ENCODE measurements at regions not wholly inside any gene's neighbourhood (a gene's known extent, or its start where the extent isn't known, plus 50 kb on each side); places are given as distances from the start of the nearest gene placed in this dataset.
"Not testable (repeated sequence)": the region's sequence is repeated elsewhere in the genome, so short reads cannot be mapped to it uniquely, and the experiment has no call there.

DNA sequence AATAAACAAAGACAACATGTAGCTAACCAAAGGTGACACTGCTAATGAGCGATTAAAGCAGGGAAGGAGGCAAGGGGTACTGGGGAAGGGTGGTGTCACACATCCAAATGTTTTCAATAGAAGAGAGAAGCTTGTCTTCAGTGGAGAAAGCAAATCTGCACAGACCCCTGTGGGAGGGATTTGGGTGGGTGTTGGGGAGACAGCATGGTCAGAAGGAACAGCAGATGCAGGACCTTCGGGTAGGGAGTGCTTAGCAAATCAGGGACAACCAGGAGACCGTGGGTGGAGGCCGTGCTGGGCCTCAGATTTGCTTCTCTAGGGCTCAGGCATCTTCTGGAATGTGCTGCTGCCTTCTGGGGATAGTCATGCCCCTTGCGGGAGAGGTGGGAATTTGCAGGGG, 185.3 kb upstream of the RAB6C start:
- DNase-seq (ENCODE audit: low read depth, low spot score) = no peak

DNA sequence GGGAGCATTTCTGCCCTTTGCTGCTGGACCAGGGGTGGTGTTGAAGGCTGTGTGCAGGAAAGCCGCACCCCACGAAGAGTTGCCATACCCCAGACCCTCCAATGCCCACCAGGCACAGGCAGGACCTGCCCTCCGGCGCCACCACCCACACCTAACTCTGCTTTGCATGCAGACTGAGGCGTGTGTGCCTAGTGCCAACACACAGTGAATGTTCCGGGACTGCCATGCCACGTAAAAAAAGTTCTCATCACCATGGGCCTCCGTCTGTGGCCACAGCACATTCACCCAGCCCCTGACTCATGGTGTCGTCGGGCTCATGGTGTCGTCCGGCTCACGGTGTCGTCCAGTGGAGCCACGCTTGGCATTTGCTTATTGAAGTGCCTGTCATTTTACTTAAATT, 184.9 kb upstream of the RAB6C start:
- no peak for DNase-seq (ENCODE audit: low read depth, low spot score)

DNA sequence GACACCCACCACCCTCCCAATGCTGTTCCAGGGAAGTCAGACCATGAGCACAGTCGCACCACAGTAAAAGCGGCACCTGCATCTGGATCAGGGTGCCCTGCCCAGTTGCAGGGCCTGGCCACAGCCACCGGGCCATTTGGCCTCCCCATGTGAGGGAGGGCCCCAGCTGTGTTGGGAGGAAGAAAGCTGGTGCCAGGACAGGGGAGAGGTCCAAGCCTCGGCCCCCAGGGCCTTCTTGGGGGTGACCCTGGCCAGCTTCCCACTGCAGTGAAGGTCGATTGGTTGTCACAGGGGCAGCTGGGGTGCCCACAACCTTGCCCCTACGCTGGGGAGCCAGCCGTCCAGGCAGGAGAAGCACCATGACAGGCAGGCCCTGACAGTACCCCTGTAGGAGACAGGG, 183.2 kb upstream of the RAB6C start:
- DNase-seq (ENCODE audit: low read depth, low spot score) = no peak

DNA sequence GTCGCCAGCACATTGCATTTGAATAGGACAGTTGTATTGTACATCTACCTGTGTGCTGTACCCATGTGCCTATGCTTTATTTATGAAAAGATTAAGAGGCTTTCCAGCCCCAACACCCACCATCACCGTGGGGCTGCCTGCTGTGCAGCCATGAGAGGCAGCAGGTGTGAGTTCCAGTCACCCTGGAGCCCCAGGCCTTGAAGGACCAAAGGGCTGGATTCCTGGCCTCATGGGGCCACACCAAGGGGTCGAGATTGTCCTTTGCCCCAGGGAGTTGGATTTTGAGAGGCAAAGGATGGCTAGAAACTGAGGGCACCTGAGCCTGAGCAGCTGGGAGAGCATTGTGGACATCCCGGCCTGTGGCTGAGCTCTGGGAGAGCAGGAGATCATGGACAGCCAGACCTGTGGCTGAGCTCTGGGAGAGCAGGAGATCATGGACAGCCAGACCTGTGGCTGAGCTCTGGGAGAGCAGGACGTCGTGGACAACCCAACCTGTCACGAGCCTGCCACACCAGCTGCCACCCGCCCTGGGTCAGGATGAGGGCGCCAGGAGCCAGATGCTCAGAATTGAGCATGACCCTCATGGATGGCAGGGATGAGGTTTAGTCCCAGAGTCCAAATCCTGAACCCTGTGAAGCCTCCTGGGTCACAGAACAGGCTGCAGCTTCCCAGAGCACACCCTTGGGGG, 182.5 kb upstream of the RAB6C start:
- no peak for DNase-seq (ENCODE audit: low read depth, low spot score)

DNA sequence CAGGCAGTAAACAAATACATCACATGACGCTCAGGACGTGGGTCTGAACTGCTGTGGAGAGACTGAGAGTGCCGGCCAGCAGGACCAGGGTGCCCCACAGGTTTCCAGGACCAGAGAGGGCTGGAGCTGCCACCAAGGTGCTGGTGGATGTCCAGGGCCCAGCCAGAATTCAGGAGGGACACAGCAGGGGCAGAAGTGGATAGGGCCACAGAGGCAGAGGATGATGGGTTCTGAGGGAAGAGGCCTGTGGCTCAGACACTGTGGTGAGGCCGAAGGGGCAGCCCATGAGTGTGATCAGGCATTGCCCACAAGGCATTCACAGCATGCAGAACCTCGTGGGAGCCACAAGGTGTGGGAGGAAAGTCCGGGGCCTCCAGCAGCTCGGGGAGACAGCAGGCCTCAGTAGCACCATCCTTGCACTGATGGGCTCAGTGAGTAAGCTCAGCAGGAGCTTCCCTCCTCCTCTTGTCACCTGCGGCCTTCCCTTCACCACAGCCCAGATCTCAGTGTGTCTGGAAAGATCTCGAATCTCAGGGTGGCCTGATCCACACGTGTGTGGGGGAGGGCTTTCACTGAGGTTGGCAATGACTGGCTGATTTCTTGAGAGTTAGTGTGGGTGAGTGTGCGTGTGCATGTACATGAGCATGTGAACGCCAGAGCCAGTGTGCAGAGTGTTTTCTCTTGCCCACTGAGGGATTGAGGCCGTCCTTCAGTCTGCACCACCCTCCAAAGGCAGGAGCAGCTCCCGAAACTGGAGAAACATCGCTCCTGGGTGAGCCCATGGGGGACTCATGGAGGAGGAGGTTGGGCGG, 181.8 kb upstream of the RAB6C start:
- DNase-seq (ENCODE audit: low read depth, low spot score) = no peak

DNA sequence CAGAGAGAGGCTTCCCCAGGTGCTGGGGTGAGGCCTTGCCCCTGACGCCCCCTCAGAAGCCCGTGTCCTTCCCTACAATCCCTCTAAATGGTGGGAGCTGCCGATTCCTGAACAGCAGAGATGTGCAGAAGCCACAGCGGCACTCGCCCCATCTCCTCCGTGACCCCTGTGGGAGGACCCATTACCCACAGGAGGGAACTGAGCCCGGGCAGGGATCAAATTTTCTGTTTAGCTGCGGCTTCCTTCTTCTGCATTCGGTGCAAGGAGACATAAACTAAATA, 181.2 kb upstream of the RAB6C start:
- DNase-seq (ENCODE audit: low read depth, low spot score) = no peak

DNA sequence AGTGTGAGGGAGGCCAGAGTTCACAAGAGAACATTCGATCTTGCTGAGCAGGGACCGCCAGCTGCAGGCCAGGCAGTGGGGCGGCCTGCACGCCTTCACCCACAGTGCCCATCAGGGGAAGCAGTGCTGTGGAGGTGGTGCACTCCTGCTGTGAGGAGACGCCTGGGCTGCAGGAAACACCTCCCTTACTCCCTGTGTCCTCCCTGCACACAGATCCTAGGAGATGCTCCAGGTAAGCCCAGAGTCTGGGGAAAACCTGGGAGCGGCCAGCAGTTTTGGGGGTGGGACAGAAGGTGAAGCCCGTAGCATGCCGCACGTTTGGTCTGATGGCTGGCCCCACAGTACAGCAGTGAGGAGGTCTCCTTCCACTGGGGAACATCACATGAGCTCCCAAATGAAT, 180.8 kb upstream of the RAB6C start:
- no peak for DNase-seq (ENCODE audit: low read depth, low spot score)

DNA sequence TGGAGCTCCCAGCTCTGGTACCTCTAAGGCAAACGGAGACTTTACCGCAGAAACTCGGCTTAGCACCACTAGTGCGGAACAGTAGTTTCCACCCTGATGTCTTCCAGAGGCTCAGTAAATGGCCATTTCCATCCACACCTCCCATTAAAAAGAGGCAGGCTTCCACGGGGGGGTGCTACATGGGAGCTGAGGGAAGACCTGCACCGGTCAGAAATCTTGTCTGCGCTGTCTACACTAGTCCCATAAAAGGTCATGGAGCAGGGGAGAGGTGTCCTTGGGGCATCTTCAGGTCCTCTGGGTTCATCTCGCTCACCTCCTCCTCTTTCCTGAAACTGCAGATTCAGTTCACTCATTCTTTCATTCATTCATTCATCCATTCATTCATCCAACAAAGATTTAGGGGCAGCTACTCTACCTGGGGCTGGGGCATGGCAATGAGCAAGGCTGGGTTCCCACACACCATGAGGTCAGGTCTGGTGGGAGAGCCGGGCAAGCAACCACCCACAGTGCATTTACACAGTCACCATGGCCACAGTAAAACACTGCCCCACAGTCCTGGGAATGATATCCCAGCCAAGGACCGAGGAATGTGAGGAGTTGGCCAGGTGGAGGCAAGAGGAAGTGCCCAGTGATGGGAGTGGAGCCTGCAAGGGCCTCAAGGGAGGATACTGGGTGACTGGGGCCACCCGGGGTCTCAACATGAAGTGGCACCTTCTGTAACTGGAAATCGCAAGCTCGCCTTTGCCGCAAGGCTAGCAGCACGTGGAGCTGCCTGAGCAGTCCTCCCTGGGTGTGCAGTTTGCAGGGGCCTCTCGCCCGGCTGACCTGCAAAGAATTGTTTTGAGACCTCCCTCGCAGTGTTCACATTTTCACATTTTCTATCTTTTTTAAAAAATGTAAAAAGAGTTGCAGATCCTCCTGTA, 180.2 kb upstream of the RAB6C start:
- no peak for DNase-seq (ENCODE audit: low read depth, low spot score)

DNA sequence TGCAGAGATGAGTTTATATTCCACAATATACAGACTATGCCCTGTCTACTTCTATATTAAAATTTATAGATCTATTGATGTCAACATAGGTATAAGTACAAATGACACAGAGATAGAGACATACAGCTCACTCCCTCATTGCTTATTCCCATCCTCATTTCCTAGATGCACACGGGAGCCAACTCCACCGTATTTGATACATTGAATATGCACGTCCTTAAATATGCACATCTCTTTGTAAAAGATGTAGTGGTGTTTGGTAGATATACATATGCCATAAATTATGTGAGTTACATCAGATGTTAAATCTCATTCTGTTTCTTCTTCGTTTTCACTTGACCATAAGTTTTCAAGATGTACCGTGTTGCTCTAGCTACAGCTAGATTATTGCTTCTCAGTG, 179.2 kb upstream of the RAB6C start:
- DNase-seq (ENCODE audit: low read depth, low spot score) = no peak

DNA sequence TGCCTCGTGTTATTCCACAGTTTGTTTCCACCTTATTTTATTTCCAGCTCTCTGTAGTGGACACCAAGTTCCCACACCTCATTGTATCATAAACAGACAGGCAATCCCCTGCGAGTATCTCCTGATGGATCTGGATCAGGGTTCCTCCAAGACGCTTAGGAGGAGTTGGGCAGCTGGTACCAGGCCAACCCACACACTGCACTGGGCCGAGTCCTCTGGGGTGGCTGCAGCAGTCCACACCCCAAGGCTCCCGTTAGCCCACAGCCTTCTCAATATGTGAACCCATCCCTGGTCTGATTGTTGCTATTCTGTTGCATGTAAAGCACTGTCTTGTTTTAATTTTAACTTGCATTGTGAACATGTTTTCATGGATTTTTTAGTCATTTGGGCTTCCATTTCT, 178.8 kb upstream of the RAB6C start:
- DNase-seq (ENCODE audit: low read depth, low spot score) = no peak

DNA sequence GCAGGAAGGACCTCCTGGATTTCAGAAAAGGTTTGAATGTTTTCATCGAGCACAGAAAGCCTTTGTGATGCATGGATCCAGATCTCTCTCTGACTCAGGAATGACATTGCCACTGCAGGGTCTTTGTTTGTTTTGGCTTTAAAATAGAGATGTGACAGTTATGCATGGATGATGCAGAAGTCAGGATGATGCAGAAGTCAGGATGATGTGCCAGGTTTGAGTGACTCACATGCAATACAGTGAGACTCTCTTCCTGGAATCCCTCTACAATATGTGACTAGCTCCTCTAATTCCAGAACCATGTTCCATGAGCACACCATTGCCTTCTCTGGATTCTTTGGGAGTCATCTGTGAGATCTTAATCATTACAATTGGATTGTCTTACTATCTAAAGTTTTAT, 177.9 kb upstream of the RAB6C start:
- DNase-seq (ENCODE audit: low read depth, low spot score) = no peak

DNA sequence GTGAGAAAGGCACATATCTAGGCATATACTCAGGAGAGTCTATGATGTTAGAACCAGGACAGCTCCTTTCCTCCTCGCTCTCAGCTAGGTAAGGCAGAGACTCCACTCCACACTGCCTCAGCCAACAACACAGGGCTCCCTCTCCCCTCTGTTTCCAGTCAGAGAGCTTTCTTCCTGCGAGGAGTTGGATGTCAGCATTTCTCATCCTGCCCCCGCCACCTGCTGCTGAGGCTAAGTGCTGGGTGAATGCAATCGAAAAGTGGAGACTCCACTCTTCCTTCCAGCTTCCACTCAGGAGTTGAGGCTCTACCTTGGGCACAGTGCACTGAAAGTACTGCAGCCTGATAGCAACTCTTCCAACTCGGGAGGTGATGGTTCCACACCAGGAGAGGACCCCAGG, 177.2 kb upstream of the RAB6C start:
- DNase-seq (ENCODE audit: low read depth, low spot score) = no peak

DNA sequence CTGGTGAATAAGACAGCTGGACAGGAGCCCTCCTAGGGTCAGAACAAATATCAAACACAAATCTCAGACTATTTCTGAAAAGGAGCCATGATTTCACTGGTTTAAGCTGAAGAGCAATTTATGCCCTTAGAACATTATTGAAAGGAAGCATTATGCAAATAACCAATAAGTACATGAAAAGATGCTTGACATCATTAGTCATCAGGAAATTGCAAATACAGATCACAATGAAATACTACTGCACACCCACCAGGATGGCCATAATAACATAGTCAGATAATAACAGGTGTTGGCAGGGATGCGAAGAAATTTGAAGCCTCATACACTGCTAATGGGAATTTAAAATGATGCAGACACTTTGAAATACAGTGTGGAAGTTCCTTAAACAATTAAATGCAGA, 176.4 kb upstream of the RAB6C start:
- DNase-seq (ENCODE audit: low read depth, low spot score) = no peak

DNA sequence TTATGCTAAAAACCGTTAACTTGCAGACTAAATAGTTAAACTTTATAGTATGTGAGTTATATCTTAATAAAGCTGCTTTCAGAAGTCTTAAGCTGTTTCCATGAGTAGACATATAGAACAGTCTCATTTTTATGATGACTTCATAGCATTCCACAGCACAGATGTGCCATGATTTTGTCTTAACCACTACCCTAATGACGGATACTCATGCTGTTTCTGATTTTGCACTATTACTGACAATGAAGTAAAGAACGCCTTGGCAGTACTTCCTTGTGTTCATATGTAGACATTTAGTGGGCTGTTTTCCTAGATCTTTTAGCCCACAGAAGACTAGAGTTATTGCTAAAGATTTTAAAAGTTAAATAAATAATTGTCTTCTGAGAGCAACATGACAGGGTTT, 175.6 kb upstream of the RAB6C start:
- DNase-seq (ENCODE audit: low read depth, low spot score) = no peak

DNA sequence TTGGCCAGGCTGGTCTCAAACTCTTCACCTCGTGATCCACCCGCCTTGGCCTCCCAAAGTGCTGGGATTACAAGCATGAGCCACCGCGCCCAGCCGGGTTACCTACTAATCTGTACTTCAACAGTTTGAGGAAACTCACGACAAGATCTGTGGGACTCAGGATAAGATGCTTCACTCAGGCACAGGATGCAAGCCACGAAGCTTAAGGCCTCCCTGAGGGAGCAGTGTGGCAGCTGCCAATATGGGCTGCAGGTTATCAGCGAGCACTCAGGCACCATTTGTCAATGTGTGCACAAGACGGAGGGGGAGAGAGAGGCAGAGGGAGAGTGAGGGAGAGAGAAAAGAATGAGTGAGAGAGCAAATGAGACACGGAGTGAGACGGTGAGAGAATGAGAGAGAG, 173.6 kb upstream of the RAB6C start:
- no peak for DNase-seq (ENCODE audit: low read depth, low spot score)

DNA sequence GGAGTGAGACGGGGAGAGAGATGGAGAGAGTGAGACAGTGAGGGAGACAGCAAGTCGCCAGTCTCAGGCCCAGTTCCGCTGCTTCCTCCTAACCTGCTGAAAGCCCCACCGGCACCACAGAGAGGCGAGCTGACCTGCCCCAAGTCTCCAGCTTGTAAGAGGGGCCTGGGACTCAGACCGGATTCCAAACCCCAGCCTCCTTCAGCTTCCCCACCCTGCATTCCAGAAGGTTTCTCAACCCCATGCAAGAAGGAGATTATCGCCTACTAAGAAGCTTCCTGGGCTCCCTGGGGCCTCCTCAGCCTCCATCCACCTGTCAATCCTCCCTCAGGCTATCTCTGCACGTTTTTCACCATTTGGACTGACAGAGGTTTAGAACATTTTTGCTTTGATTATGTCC, 173.1 kb upstream of the RAB6C start:
- DNase-seq (ENCODE audit: low read depth, low spot score) = no peak

DNA sequence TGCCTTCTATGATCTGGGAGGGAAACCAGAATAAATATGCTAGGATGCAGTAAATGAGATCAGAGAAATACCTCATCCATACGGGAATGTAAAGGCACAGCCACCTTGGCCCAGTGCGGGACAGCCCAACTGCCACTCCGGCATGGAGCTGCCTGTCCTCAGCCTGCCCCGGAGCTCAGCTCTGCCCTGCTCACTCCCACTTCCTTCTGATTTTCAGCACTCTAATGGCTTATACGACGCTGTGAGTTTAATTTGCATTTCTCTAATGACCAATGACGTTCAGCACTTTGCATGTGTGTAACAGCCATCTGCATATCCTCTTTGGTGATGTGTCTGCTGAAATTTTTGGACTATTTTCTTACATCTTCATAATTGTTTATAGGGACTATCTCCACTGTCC, 172.5 kb upstream of the RAB6C start:
- no peak for DNase-seq (ENCODE audit: low read depth, low spot score)

DNA sequence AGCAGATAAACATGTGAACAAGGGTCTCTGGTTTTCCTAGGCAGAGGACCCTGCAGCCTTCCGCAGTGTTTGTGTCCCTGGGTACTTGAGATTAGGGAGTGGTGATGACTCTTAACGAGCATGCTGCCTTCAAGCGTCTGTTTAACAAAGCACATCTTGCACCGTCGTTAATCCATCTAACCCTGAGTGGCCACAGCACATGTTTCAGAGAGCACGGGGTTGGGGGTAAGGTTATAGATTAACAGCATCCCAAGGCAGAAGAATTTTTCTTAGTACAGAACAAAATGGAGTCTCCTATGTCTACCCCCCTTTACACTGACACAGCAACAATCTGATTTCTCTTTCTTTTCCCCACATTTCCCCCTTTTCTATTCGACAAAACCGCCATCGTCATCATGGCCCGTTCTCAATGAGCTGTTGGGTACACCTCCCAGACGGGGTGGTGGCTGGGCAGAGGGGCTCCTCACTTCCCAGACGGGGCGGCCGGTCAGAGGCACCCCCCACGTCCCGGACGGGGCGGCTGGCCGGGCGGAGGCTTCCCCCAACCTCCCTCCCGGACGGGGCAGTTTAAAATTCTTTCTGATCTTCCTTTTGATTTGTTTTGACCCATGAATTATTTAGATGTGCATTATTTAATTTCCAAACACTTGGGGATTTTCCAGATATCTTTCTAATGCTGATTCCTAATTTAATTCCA, 171.7 kb upstream of the RAB6C start:
- DNase-seq (ENCODE audit: low read depth, low spot score) = not testable (repeated sequence)

DNA sequence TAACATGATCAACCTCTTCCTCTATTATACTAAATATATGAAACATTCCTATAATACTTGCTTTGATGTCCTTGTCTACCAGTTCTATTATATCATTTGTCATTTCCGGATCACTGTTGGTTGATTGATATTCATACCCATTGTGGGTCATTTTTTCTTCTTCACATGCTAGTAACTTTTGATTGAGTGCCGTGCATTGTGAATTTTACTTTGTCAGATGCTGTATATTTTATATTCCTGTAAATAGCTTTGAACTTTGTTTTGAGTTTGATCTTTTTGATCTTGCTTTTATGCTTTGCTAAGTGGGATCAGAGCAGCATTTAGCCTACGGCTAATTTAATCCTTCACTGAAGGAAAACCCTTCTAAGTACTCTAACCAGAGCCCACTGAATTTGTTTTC, 168.9 kb upstream of the RAB6C start:
- no peak for DNase-seq (ENCODE audit: low read depth, low spot score)

DNA sequence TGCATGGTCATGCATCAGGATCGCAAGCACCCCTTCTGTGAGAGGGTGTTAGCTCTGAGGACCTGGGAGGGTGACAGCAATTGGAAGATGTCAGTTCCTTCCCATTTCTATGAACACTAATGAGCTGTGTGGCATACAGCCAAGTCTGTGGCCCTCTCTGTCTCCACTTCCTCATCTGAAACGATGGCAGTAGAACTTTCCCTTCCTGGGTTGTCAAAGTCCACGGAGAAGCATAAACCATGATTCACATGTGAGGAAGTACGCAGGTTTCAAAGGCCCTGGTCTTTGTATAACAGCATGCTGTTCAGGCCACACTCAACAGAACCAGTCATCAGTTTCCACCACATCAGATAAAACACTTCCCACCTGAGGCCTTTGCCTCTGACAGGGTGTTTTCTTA, 167.4 kb upstream of the RAB6C start:
- DNase-seq (ENCODE audit: low read depth, low spot score) = no peak

DNA sequence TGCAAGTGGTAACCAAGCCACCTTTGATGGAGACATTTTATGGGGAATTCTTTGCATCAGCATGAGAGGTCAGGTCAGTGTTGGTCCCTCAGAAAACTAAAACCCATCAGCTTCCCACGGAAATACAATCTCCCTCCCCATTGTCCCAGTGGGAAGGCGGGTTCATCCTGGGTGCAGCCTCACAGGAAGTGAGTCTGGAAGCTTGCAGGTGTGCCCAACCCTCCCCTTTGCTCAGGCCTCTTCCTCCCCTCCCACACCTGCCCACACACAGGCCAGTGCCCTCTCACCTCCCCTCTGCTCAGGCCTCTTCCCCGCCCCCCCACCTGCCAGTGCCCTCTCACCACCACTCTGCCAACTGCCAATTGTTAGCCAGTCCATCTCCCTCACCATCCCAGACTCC, 166.8 kb upstream of the RAB6C start:
- no peak for DNase-seq (ENCODE audit: low read depth, low spot score)

DNA sequence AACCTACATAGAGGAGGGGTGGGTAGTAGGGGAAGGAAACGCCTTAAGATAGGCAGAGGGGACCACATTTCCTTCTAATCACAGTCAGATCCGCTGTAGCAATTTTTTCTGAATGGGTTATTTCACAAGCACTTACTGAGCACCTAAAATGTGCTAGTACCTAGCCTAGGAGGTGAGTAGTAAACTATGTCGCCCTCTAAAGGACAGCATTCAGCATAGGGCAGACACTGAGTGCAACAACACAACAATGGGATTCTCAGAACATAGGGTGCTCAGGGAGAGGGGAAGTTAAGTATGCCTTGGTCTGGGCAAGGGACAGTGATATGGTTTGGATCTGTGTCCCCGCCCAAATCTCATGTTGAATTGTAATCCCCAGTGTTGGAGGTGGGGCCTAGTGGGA, 166.1 kb upstream of the RAB6C start:
- DNase-seq (ENCODE audit: low read depth, low spot score) = no peak
